ENCODE measurements at regions not wholly inside any gene's neighbourhood (a gene's known extent, or its start where the extent isn't known, plus 50 kb on each side); places are given as distances from the start of the nearest gene placed in this dataset.

DNA sequence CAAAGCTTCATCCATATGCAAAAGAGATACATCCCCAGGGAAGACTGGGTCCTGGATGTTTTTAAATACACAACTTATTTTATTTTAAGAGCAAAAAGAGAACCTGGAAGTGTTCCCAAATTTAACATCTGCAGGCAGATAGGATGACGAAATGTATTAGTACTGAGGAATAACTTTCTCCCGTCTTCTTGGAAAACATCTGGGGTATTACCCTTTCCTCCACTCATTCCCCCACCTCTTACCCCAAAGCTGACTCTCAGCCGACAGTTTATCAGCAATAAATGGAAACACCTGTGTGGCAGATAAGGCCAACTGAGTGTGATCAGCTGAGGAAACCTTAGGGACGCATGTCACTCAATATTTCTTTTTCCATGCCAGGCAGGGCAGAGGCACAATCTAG, 435.6 kb upstream of the NPVF start:
- H3K4me1 ChIP-seq (ENCODE audit: insufficient read depth, low read length): no peaks in the 10 kb centered on the region
- DNase-seq (no peak), ATAC-seq (no peak)
- no peak overlapping the region for H3K27ac ChIP-seq (ENCODE audit: low read length)
- H3K79me2 ChIP-seq (ENCODE audit: low read length): no peaks in the 10 kb centered on the region
- H3K9ac ChIP-seq (ENCODE audit: low read length): no peak overlapping the region
- POLR2A ChIA-PET (ENCODE audit: unreplicated experiment): no interaction called here
- H3K4me3 ChIP-seq (ENCODE audit: low read length): no peak overlapping the region
- no peaks in the 10 kb centered on the region for H4K20me1 ChIP-seq (ENCODE audit: low read length)
- H3K27me3 ChIP-seq (ENCODE audit: low read length): peaks cover 60% of the 10 kb centered on the region
- H3K9me2 ChIP-seq (replicated peaks; ENCODE audit: low read length): no peaks in the 10 kb centered on the region
- no TSS peak for BruUV-seq (replicated peaks)
- H3F3A ChIP-seq (ENCODE audit: low read length, unreplicated experiment): no peaks in the 10 kb centered on the region
- no peak overlapping the region for H3K4me2 ChIP-seq (ENCODE audit: low read length)
- TF ChIP-seq EZH2phosphoT487 (IDR thresholded peaks at IDR 0.05; ENCODE audit: borderline replicate concordance, low read length): no peak
- no peak for TF ChIP-seq EZH2 (IDR thresholded peaks at IDR 0.05; ENCODE audit: low read length, unreplicated experiment)
- TF ChIP-seq, protein P1, sequence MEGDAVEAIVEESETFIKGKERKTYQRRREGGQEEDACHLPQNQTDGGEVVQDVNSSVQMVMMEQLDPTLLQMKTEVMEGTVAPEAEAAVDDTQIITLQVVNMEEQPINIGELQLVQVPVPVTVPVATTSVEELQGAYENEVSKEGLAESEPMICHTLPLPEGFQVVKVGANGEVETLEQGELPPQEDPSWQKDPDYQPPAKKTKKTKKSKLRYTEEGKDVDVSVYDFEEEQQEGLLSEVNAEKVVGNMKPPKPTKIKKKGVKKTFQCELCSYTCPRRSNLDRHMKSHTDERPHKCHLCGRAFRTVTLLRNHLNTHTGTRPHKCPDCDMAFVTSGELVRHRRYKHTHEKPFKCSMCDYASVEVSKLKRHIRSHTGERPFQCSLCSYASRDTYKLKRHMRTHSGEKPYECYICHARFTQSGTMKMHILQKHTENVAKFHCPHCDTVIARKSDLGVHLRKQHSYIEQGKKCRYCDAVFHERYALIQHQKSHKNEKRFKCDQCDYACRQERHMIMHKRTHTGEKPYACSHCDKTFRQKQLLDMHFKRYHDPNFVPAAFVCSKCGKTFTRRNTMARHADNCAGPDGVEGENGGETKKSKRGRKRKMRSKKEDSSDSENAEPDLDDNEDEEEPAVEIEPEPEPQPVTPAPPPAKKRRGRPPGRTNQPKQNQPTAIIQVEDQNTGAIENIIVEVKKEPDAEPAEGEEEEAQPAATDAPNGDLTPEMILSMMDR (conservative IDR thresholded peaks at IDR 0.05; ENCODE audit: low read depth, low read length): no peak
- H2AFZ ChIP-seq (ENCODE audit: low read length): no peak overlapping the region
- H3K36me3 ChIP-seq (ENCODE audit: low read depth, low read length): no peaks in the 10 kb centered on the region
- CTCF ChIA-PET: no interaction called here
- no peaks in the 10 kb centered on the region for H3K9me3 ChIP-seq (ENCODE audit: low read length)
- intact Hi-C loops (cut with micrococcal nuclease): no loop called here

GRCh38 chr7:25664593-25664992, 436.3 kb upstream of the NPVF start:
- Histone ChIP-seq H3K27me3 (ENCODE audit: low read length) (peaks cover 58% of the 10 kb centered on the region), H3K4me2 (ENCODE audit: low read length) (no peak overlapping the region), H3K4me3 (ENCODE audit: low read length) (no peak overlapping the region), H3K4me1 (ENCODE audit: insufficient read depth, low read length) (no peaks in the 10 kb centered on the region), H2AFZ (ENCODE audit: low read length) (no peak overlapping the region), H3K9me3 (ENCODE audit: low read length) (no peaks in the 10 kb centered on the region), H3K9ac (ENCODE audit: low read length) (no peak overlapping the region), H3K9me2 (replicated peaks; ENCODE audit: low read length) (no peaks in the 10 kb centered on the region), H3K36me3 (ENCODE audit: low read depth, low read length) (no peaks in the 10 kb centered on the region), H3K27ac (ENCODE audit: low read length) (no peak overlapping the region), H4K20me1 (ENCODE audit: low read length) (no peaks in the 10 kb centered on the region), H3K79me2 (ENCODE audit: low read length) (no peaks in the 10 kb centered on the region), H3F3A (ENCODE audit: low read length, unreplicated experiment) (no peaks in the 10 kb centered on the region)
- no TSS peak for BruUV-seq (replicated peaks)
- ChIA-PET CTCF (no interaction called here), POLR2A (ENCODE audit: unreplicated experiment) (no interaction called here)
- no peak for DNase-seq
- no peak for ATAC-seq
- intact Hi-C loops (cut with micrococcal nuclease): no loop called here
- TF ChIP-seq EZH2 (IDR thresholded peaks at IDR 0.05; ENCODE audit: low read length, unreplicated experiment) (no peak), EZH2phosphoT487 (IDR thresholded peaks at IDR 0.05; ENCODE audit: borderline replicate concordance, low read length) (no peak)
- TF ChIP-seq, protein P1 (conservative IDR thresholded peaks at IDR 0.05; ENCODE audit: low read depth, low read length): no peak

DNA sequence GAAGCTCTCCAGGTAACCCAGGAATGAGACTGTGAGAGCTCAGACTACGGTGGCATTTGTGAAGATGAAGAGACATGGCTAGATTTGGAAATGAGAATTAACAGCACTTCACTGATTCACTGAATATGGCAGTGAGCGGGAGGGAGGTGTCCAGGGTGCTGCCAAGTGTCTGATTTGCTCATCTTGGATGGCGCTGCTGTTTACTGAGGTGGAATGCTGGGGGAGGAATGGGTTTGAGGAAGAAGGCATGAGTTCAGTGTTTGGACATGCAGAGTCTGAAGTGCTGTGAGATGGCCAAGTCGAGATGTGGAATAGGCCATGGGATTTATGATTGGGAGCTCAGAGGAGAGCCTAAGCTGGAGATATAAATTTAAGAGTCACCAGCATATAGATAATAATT, 437.1 kb upstream of the NPVF start:
- H3K4me1 ChIP-seq (ENCODE audit: insufficient read depth, low read length): no peaks in the 10 kb centered on the region
- H3K9me3 ChIP-seq (ENCODE audit: low read length): no peaks in the 10 kb centered on the region
- ChIA-PET POLR2A (ENCODE audit: unreplicated experiment) (no interaction called here), CTCF (no interaction called here)
- intact Hi-C loops (cut with micrococcal nuclease): no loop called here
- H3K79me2 ChIP-seq (ENCODE audit: low read length): no peaks in the 10 kb centered on the region
- H4K20me1 ChIP-seq (ENCODE audit: low read length): no peaks in the 10 kb centered on the region
- no peak overlapping the region for H3K9ac ChIP-seq (ENCODE audit: low read length)
- BruUV-seq (replicated peaks): no TSS peak
- H2AFZ ChIP-seq (ENCODE audit: low read length): no peak overlapping the region
- no peaks in the 10 kb centered on the region for H3F3A ChIP-seq (ENCODE audit: low read length, unreplicated experiment)
- no peak overlapping the region for H3K4me3 ChIP-seq (ENCODE audit: low read length)
- no peak overlapping the region for H3K27ac ChIP-seq (ENCODE audit: low read length)
- no peak for DNase-seq
- H3K9me2 ChIP-seq (replicated peaks; ENCODE audit: low read length): no peaks in the 10 kb centered on the region
- H3K27me3 ChIP-seq (ENCODE audit: low read length): peaks cover 57% of the 10 kb centered on the region
- ATAC-seq: no peak
- H3K4me2 ChIP-seq (ENCODE audit: low read length): no peak overlapping the region
- no peaks in the 10 kb centered on the region for H3K36me3 ChIP-seq (ENCODE audit: low read depth, low read length)
- TF ChIP-seq EZH2 (IDR thresholded peaks at IDR 0.05; ENCODE audit: low read length, unreplicated experiment): no peak
- TF ChIP-seq, protein P1 (conservative IDR thresholded peaks at IDR 0.05; ENCODE audit: low read depth, low read length): no peak
- TF ChIP-seq EZH2phosphoT487 (IDR thresholded peaks at IDR 0.05; ENCODE audit: borderline replicate concordance, low read length): no peak

Measured in PC-3 (cell line).